ENCODE measurements at regions not wholly inside any gene's neighbourhood (a gene's known extent, or its start where the extent isn't known, plus 50 kb on each side); places are given as distances from the start of the nearest gene placed in this dataset.

DNA sequence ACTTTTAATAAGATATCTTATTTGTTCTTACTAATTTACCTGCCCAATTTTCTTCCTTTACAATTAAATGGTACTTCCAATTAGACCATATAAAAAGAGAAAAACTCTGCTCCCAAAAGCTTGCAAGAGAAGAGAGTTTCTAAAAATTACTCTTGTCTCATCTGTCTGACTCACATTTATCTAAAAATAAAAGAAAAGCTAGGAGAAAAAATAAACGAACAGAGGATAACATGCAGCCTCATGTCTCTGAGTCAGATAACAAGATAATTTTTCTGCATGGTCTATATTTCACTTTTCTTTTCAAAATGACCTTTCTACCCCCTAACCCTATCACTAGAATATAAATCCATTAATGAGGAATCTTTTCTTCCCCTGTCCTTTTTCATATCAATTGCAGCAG lies 127.2 kb upstream of the TCF21 start:
- H3K4me1 Mint-ChIP-seq (ENCODE audit: low read depth, unreplicated experiment), result peaks cover 22% of the 10 kb centered on the region
- CTCF ChIA-PET, result interaction anchor here (0.7 kb wide), 1 partner anchor 452 kb away, joined by 3 read pairs; no protein-coding TSS in a partner anchor
- H3K36me3 Mint-ChIP-seq (ENCODE audit: insufficient read depth, unreplicated experiment), result no peaks in the 10 kb centered on the region
- BruUV-seq (replicated peaks), result no TSS peak
- no peaks in the 10 kb centered on the region for H3K9me3 Mint-ChIP-seq (ENCODE audit: low read depth, unreplicated experiment)
- DNase-seq, result no peak
- intact Hi-C loops (cut with micrococcal nuclease; ENCODE audit: unreplicated experiment), result no loop called here
- no peaks in the 10 kb centered on the region for H3K27me3 Mint-ChIP-seq (ENCODE audit: unreplicated experiment)
- H3K27ac Mint-ChIP-seq (ENCODE audit: unreplicated experiment), result no peak overlapping the region
- H3K4me3 Mint-ChIP-seq (ENCODE audit: low read depth, unreplicated experiment), result no peak overlapping the region
- TF ChIP-seq, protein P1, sequence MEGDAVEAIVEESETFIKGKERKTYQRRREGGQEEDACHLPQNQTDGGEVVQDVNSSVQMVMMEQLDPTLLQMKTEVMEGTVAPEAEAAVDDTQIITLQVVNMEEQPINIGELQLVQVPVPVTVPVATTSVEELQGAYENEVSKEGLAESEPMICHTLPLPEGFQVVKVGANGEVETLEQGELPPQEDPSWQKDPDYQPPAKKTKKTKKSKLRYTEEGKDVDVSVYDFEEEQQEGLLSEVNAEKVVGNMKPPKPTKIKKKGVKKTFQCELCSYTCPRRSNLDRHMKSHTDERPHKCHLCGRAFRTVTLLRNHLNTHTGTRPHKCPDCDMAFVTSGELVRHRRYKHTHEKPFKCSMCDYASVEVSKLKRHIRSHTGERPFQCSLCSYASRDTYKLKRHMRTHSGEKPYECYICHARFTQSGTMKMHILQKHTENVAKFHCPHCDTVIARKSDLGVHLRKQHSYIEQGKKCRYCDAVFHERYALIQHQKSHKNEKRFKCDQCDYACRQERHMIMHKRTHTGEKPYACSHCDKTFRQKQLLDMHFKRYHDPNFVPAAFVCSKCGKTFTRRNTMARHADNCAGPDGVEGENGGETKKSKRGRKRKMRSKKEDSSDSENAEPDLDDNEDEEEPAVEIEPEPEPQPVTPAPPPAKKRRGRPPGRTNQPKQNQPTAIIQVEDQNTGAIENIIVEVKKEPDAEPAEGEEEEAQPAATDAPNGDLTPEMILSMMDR (IDR thresholded peaks at IDR 0.05; ENCODE audit: unreplicated experiment), result no peak

DNA sequence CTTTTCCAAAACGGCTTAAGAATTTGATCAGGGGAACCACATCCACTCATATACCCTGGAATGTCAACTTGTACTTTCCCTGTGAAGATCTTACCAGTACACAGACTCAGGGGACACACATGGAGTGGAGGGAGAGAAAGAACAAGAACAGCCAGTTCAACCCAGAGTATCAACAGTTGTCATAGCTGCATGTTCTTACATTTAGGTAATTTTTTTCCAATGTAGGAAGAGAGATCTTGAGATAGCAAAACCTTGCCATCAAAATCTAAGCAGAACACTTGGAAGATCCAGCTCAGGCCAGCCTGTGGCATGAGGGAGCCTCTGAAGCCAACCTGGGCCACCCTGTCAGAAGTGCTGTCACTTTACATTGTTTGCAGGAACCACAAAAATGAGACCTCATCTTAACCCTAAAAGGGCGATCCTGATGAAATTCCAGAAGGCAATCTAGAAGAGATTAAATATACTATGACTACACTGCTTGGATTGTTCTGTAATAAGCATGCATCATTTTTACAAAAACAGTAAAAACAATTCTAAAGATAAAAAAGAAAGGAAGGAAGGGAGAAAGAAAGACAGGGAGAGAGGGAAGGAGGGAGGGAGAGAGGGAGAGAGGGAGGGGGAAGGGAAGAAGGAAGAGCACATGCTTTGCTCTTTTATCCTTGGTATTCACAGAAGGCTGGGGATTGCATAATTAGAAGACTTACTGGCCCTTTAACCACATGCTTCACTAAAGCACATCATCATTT lies 124.7 kb upstream of the TCF21 start:
- Mint-ChIP-seq H3K27ac (ENCODE audit: unreplicated experiment) (no peak overlapping the region), H3K4me1 (ENCODE audit: low read depth, unreplicated experiment) (peaks cover 23% of the 10 kb centered on the region), H3K9me3 (ENCODE audit: low read depth, unreplicated experiment) (no peaks in the 10 kb centered on the region), H3K36me3 (ENCODE audit: insufficient read depth, unreplicated experiment) (no peaks in the 10 kb centered on the region), H3K27me3 (ENCODE audit: unreplicated experiment) (no peaks in the 10 kb centered on the region), H3K4me3 (ENCODE audit: low read depth, unreplicated experiment) (no peak overlapping the region)
- CTCF ChIA-PET, result no interaction called here
- TF ChIP-seq, protein P1 (IDR thresholded peaks at IDR 0.05; ENCODE audit: unreplicated experiment), result no peak
- no peak for DNase-seq
- BruUV-seq (replicated peaks), result no TSS peak
- intact Hi-C loops (cut with micrococcal nuclease; ENCODE audit: unreplicated experiment), result no loop called here

DNA sequence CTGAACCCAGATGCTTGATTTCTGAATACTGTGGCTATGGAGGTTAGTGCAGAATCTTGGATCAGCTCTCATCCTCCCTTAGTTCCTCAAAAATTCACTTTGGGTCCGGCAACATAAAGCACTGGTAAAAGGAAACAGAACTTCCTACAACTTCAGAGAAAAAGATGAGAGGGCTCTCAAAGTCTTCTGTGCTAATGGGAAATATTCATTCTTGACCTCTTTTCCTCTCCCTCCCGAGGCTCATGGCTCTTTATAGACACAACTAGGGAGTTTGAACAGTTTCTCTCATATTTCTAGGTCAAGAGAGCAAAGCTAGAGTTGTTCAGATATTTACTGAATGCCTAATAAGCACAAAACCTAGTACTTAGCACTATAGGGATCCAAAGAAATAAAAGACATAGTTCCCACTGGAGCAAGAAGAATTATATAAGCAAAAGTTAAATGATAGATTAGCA lies 124.1 kb upstream of the TCF21 start:
- CTCF ChIA-PET, result no interaction called here
- H3K27ac Mint-ChIP-seq (ENCODE audit: unreplicated experiment), result no peak overlapping the region
- H3K27me3 Mint-ChIP-seq (ENCODE audit: unreplicated experiment), result no peaks in the 10 kb centered on the region
- DNase-seq, result no peak
- H3K4me1 Mint-ChIP-seq (ENCODE audit: low read depth, unreplicated experiment), result peaks cover 20% of the 10 kb centered on the region
- TF ChIP-seq, protein P1 (IDR thresholded peaks at IDR 0.05; ENCODE audit: unreplicated experiment), result no peak
- intact Hi-C loops (cut with micrococcal nuclease; ENCODE audit: unreplicated experiment), result no loop called here
- no peaks in the 10 kb centered on the region for H3K9me3 Mint-ChIP-seq (ENCODE audit: low read depth, unreplicated experiment)
- no peak overlapping the region for H3K4me3 Mint-ChIP-seq (ENCODE audit: low read depth, unreplicated experiment)
- no TSS peak for BruUV-seq (replicated peaks)
- no peaks in the 10 kb centered on the region for H3K36me3 Mint-ChIP-seq (ENCODE audit: insufficient read depth, unreplicated experiment)

DNA sequence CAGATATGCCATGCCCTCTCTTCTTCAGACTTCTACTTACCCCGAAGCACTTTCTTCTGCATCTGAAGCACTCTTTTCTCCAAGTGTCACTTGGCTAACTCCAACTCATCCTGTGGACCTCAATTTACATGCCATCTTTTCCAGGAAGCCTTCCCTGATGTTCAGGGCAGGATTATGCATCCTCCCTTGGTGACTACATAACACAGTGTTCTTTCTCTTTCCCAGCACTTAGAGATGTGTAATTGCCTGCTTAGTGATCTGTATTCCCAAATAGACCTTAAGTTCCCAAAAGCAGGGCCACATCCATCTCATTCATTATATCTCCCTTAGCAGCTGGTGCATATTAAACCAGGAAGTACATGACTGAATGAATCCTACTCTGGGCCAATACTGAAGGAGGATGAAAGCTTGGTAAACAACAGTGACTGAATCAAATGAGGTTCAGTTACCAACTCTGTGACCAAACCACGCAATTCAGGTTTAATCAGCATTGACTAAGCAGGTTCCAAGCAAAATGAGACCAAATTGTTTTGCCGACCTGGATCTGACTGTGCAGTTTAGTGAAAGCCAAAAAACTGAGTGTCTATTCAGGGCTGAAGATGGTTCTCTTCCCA lies 121.4 kb upstream of the TCF21 start:
- BruUV-seq (replicated peaks), result no TSS peak
- intact Hi-C loops (cut with micrococcal nuclease; ENCODE audit: unreplicated experiment), result no loop called here
- no peaks in the 10 kb centered on the region for H3K36me3 Mint-ChIP-seq (ENCODE audit: insufficient read depth, unreplicated experiment)
- H3K4me3 Mint-ChIP-seq (ENCODE audit: low read depth, unreplicated experiment), result no peak overlapping the region
- no peaks in the 10 kb centered on the region for H3K9me3 Mint-ChIP-seq (ENCODE audit: low read depth, unreplicated experiment)
- CTCF ChIA-PET, result interaction anchor here (0.5 to 0.6 kb wide), 2 partner anchors 85 to 1598 kb away, joined by 3 read pairs; no protein-coding TSS in a partner anchor
- H3K27me3 Mint-ChIP-seq (ENCODE audit: unreplicated experiment), result no peaks in the 10 kb centered on the region
- peaks cover 20% of the 10 kb centered on the region for H3K4me1 Mint-ChIP-seq (ENCODE audit: low read depth, unreplicated experiment)
- no peak for DNase-seq
- no peak overlapping the region for H3K27ac Mint-ChIP-seq (ENCODE audit: unreplicated experiment)
- TF ChIP-seq, protein P1 (IDR thresholded peaks at IDR 0.05; ENCODE audit: unreplicated experiment), result no peak

Measured in Calu3 (cell line).